Neuronal stem cell (in vitro differentiated cells): ENCODE measurements at regions not wholly inside any gene's neighbourhood (a gene's known extent, or its start where the extent isn't known, plus 50 kb on each side); places are given as distances from the start of the nearest gene placed in this dataset.

Experiments
- DNase-seq: peaks from one replicate; pipeline ENCODE4 v3.0.0-alpha.2; 2013; ENCODE audit warnings: low spot score
- H2AFZ ChIP-seq: one replicate; pipeline ENCODE4 v1.6.1; 2013; ENCODE audit warnings: mild to moderate bottlenecking, low read length, inconsistent platforms
- H2AK5ac ChIP-seq: 2 replicates; pipeline ENCODE4 v1.6.1; 2013; ENCODE audit warnings: low read depth, mild to moderate bottlenecking, inconsistent platforms, low read length, moderate library complexity, mixed read lengths
- H2BK120ac ChIP-seq: 2 replicates; pipeline ENCODE4 v1.6.1; 2013; ENCODE audit warnings: low read depth, mild to moderate bottlenecking, inconsistent platforms, low read length, moderate library complexity, mixed read lengths
- H2BK12ac ChIP-seq: one replicate; pipeline ENCODE4 v1.6.1; 2013; ENCODE audit warnings: low read length, inconsistent platforms
- H2BK15ac ChIP-seq: 2 replicates; pipeline ENCODE4 v1.6.1; 2013; ENCODE audit warnings: mild to moderate bottlenecking, low read length, inconsistent platforms, mixed read lengths
- H2BK5ac ChIP-seq: one replicate; pipeline ENCODE4 v1.6.1; 2013; ENCODE audit warnings: inconsistent platforms, mild to moderate bottlenecking, low read length, moderate library complexity
- H3K14ac ChIP-seq: one replicate; pipeline ENCODE4 v1.6.1; 2013; ENCODE audit warnings: low read length, inconsistent platforms
- H3K18ac ChIP-seq: 2 replicates; pipeline ENCODE4 v1.6.1; 2013; ENCODE audit warnings: low read length, inconsistent platforms
- H3K23ac ChIP-seq: 2 replicates; pipeline ENCODE4 v1.6.1; 2013; ENCODE audit warnings: low read depth, mild to moderate bottlenecking, mixed read lengths, low read length, inconsistent platforms; ENCODE audit not compliant: poor library complexity
- H3K27ac ChIP-seq: replicated peaks from 3 replicates; pipeline ENCODE4 v1.5.1; 2013; ENCODE audit warnings: low read length, inconsistent platforms
- H3K27me3 ChIP-seq, 3 experiments: 2 replicates each; pipeline ENCODE4 v1.6.1; 2013; ENCODE audit warnings: low read length in 3 of 3, mild to moderate bottlenecking in 2 of 3, inconsistent platforms in 1 of 3, low read depth in 1 of 3, mixed read lengths in 1 of 3, moderate library complexity in 1 of 3; ENCODE audit not compliant: control insufficient read depth in 3 of 3, insufficient read depth in 3 of 3
- H3K36me3 ChIP-seq, 2 donors: replicated peaks in 1 of 2; 2 replicates each; pipeline ENCODE4 v1.6.1; 2013; ENCODE audit warnings: low read length in 2 of 2; ENCODE audit not compliant: control insufficient read depth in 2 of 2, insufficient read depth in 2 of 2
- H3K4ac ChIP-seq: 2 replicates; pipeline ENCODE4 v1.6.1; 2013; ENCODE audit warnings: inconsistent platforms, mild to moderate bottlenecking, low read length, moderate library complexity
- H3K4me1 ChIP-seq, 2 donors: 1 replicate in 1 of 2; 2 replicates in 1 of 2; pipeline ENCODE4 v1.6.1; 2013; ENCODE audit warnings: low read length in 2 of 2, low read depth in 1 of 2; ENCODE audit not compliant: control insufficient read depth in 2 of 2, insufficient read depth in 1 of 2
- H3K4me2 ChIP-seq: one replicate; pipeline ENCODE4 v1.6.1; 2013; ENCODE audit warnings: mild to moderate bottlenecking, low read length, inconsistent platforms; ENCODE audit not compliant: insufficient read depth, poor library complexity, severe bottlenecking
- H3K4me3 ChIP-seq, 2 donors: 2 replicates each; pipeline ENCODE4 v1.5.1; 2013; ENCODE audit warnings: low read length in 2 of 2, mild to moderate bottlenecking in 2 of 2, inconsistent platforms in 1 of 2, moderate library complexity in 1 of 2
- H3K79me1 ChIP-seq: one replicate; pipeline ENCODE4 v1.6.1; 2013; ENCODE audit warnings: low read depth, mild to moderate bottlenecking, inconsistent platforms, low read length, moderate library complexity
- H3K9ac ChIP-seq: one replicate; pipeline ENCODE4 v1.6.1; 2013; ENCODE audit warnings: mild to moderate bottlenecking, low read depth, low read length, inconsistent platforms; ENCODE audit not compliant: poor library complexity
- H3K9me3 ChIP-seq, 2 donors: replicated peaks in 1 of 2; 2 replicates each; pipeline versions ENCODE3 to v1.6.1; 2013; ENCODE audit warnings: low read length in 2 of 2, mild to moderate bottlenecking in 2 of 2, inconsistent platforms in 1 of 2, low read depth in 1 of 2, mixed read lengths in 1 of 2, moderate library complexity in 1 of 2; ENCODE audit not compliant: control insufficient read depth in 2 of 2, insufficient read depth in 1 of 2
- H4K8ac ChIP-seq: one replicate; pipeline ENCODE4 v1.6.1; 2013; ENCODE audit warnings: low read depth, mild to moderate bottlenecking, inconsistent platforms, low read length, moderate library complexity
- H4K91ac ChIP-seq: one replicate; pipeline ENCODE4 v1.6.1; 2013; ENCODE audit warnings: low read length, low read depth, mild to moderate bottlenecking, inconsistent platforms; ENCODE audit not compliant: poor library complexity
- WGBS, 2 donors: extraction: QIAGEN DNeasy Blood & Tissue Kit; methylation state at CpG; one replicate each; pipeline ENCODE4 v1.1.7; 2013; ENCODE audit warnings: missing lambda C conversion rate in 2 of 2, mixed read lengths in 1 of 2; ENCODE audit not compliant: insufficient read length in 2 of 2, insufficient replicate concordance in 1 of 2; ENCODE audit errors: extremely low coverage in 2 of 2; 5-methylcytosine and 5-hydroxymethylcytosine counted together

- no peak overlapping the region for H2AFZ ChIP-seq
- H3K23ac ChIP-seq: no peak overlapping the region
Observed at GRCh38 chr5:56430422-56430821, 197.3 kb upstream of the ANKRD55 start.

GRCh38 chr5:56429110-56429561 is 196.0 kb upstream of the ANKRD55 start:
- Histone ChIP-seq H2BK120ac (no peak overlapping the region), H2BK15ac (no peak overlapping the region), H3K9ac (no peak overlapping the region), H3K18ac (peak overlapping the region; percentile 39), H4K91ac (no peak overlapping the region), H3K4me2 (no peak overlapping the region), H3K4me1 (no peaks in the 10 kb centered on the region), H3K23ac (no peak overlapping the region), H3K79me1 (no peaks in the 10 kb centered on the region), H3K36me3 (no peaks in the 10 kb centered on the region), H2BK5ac (no peak overlapping the region), H3K4ac (no peak overlapping the region), H3K4me3 (no peak overlapping the region), H3K27me3 (no peaks in the 10 kb centered on the region), H3K9me3 (peaks cover 0 to 2% of the 10 kb centered on the region in 2 donors), H2AFZ (no peak overlapping the region), H3K14ac (no peak overlapping the region), H2AK5ac (no peak overlapping the region), H2BK12ac (no peak overlapping the region), H3K27ac (no peak overlapping the region), H4K8ac (no peak overlapping the region)
- no peak for DNase-seq
- WGBS, 2 donors: no CpG with 5 or more reads among the region's 6 CpGs

More at GRCh38 chr5:56430422-56430821, 197.3 kb upstream of the ANKRD55 start:
- H3K9me3 ChIP-seq: peaks cover 0 to 2% of the 10 kb centered on the region in 2 donors
- no peak overlapping the region for H3K4me3 ChIP-seq
- no peak overlapping the region for H3K9ac ChIP-seq
- H4K8ac ChIP-seq: no peak overlapping the region
- H2BK120ac ChIP-seq: no peak overlapping the region
- no peak overlapping the region for H2BK15ac ChIP-seq
- no peaks in the 10 kb centered on the region for H3K4me1 ChIP-seq
- H3K14ac ChIP-seq: no peak overlapping the region
- no peak overlapping the region for H3K27ac ChIP-seq
- no peak overlapping the region for H4K91ac ChIP-seq
- no peak overlapping the region for H2BK5ac ChIP-seq
- no peaks in the 10 kb centered on the region for H3K36me3 ChIP-seq
- no peak overlapping the region for H3K4me2 ChIP-seq
- H3K4ac ChIP-seq: no peak overlapping the region
- H3K18ac ChIP-seq: no peak overlapping the region
- no peak for DNase-seq
- H3K27me3 ChIP-seq: no peaks in the 10 kb centered on the region
- no peak overlapping the region for H2AK5ac ChIP-seq
- no peak overlapping the region for H2BK12ac ChIP-seq
- no CpG with 5 or more reads among the region's 1 CpG for WGBS, 2 donors
- H3K79me1 ChIP-seq: no peaks in the 10 kb centered on the region

- Histone ChIP-seq H3K4me1 (no peaks in the 10 kb centered on the region), H3K9me3 (peaks cover 0 to 3% of the 10 kb centered on the region in 2 donors), H3K4me2 (no peak overlapping the region), H2BK15ac (no peak overlapping the region), H3K9ac (no peak overlapping the region), H2AFZ (no peak overlapping the region), H2BK120ac (no peak overlapping the region), H3K18ac (no peak overlapping the region), H3K36me3 (no peaks in the 10 kb centered on the region), H3K23ac (no peak overlapping the region), H2BK12ac (no peak overlapping the region), H3K14ac (no peak overlapping the region), H3K79me1 (no peaks in the 10 kb centered on the region), H2AK5ac (no peak overlapping the region), H2BK5ac (no peak overlapping the region), H3K4me3 (no peak overlapping the region), H3K4ac (no peak overlapping the region), H4K91ac (no peak overlapping the region), H4K8ac (no peak overlapping the region), H3K27me3 (no peaks in the 10 kb centered on the region), H3K27ac (no peak overlapping the region)
- WGBS, 2 donors: no CpG with 5 or more reads among the region's 4 CpGs
- no peak for DNase-seq
Observed at GRCh38 chr5:56426693-56427092, 193.6 kb upstream of the ANKRD55 start.

GRCh38 chr5:56422076-56422762 is 189.1 kb upstream of the ANKRD55 start:
- Histone ChIP-seq H3K27ac (no peak overlapping the region), H3K27me3 (no peaks in the 10 kb centered on the region), H3K9ac (no peak overlapping the region), H3K36me3 (no peaks in the 10 kb centered on the region), H2BK5ac (no peak overlapping the region), H2BK12ac (no peak overlapping the region), H3K4me1 (no peaks in the 10 kb centered on the region), H3K4me2 (no peak overlapping the region), H2BK15ac (no peak overlapping the region), H3K79me1 (no peaks in the 10 kb centered on the region), H2AK5ac (no peak overlapping the region), H3K4ac (no peak overlapping the region), H2AFZ (no peak overlapping the region), H4K8ac (no peak overlapping the region), H3K18ac (no peak overlapping the region), H3K23ac (no peak overlapping the region), H3K4me3 (no peak overlapping the region), H3K14ac (no peak overlapping the region), H3K9me3 (peaks cover 0 to 2% of the 10 kb centered on the region in 2 donors), H2BK120ac (no peak overlapping the region), H4K91ac (no peak overlapping the region)
- no CpG with 5 or more reads among the region's 5 CpGs for WGBS, 2 donors
- DNase-seq: no peak
